ENCODE measurements at regions not wholly inside any gene's neighbourhood (a gene's known extent, or its start where the extent isn't known, plus 50 kb on each side); places are given as distances from the start of the nearest gene placed in this dataset.

DNA sequence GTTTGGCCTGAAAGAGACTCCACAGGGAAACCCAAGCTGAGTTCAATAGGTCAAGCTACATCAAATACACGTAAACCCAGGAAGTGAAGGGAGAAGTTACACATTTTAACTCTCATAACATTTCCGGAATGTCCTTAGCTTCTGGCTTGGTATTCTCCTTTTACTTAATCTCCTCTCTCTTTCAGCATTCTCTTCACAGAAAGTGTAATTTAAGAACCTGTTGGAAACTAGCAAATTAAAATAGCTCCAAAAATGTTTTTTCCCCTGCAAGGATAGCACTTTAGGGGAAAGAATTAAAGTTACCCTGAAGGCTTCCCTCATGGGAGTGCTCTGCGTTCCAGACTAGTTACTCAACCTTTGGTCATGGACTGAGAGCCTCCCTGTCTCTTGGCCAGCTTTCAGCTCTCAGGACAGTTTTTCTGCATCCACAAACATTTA is 292.7 kb upstream of the TARS1 start:
- Histone ChIP-seq H3K9me3 (no peaks in the 10 kb centered on the region), H3K27ac (peak overlapping the region in 1 of 2 donors; percentile 7), H3K4me1 (peaks cover 0 to 6% of the 10 kb centered on the region in 2 donors), H3K4me3 (no peak overlapping the region), H3K36me3 (no peaks in the 10 kb centered on the region), H3K27me3 (no peaks in the 10 kb centered on the region)
- peak; percentile 43 to 44 for DNase-seq
- intact Hi-C loops (cut with DNase I; ENCODE audit: low total_unique reads): no loop called here
- no peak for TF ChIP-seq POLR2A (IDR thresholded peaks at IDR 0.05)
- TF ChIP-seq CTCF (IDR thresholded peaks at IDR 0.05): no peak

GRCh38 chr5:33153372-33153771 is 287.4 kb upstream of the TARS1 start:
- Histone ChIP-seq H3K9me3 (no peaks in the 10 kb centered on the region), H3K36me3 (no peaks in the 10 kb centered on the region), H3K4me3 (no peak overlapping the region), H3K4me1 (peaks cover 0 to 6% of the 10 kb centered on the region in 2 donors), H3K27me3 (no peaks in the 10 kb centered on the region), H3K27ac (no peak overlapping the region)
- no peak for DNase-seq
- no peak for TF ChIP-seq CTCF (IDR thresholded peaks at IDR 0.05)
- TF ChIP-seq POLR2A (IDR thresholded peaks at IDR 0.05): no peak
- intact Hi-C loops (cut with DNase I; ENCODE audit: low total_unique reads): no loop called here

DNA sequence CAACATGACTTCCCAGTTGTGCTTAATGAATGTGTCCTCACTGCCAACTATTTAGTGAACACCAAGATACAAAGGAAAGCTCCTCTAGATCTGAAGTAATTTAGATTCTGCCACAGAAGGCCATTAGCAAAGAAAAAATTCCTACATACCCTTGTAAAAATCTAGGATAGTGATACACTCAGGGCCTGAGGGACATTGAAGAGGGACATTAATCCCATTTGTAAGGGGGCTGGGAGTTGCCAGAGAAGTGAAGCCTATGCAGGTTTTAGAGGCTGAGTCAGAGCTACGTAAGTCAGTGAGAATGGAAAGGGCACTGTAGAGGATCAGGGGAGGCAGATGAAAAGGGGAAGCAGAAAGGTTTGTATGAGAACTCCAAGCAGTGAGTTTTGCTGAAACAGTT is 286.9 kb upstream of the TARS1 start:
- H3K9me3 ChIP-seq: no peaks in the 10 kb centered on the region
- H3K4me3 ChIP-seq: no peak overlapping the region
- H3K27me3 ChIP-seq: no peaks in the 10 kb centered on the region
- no peak for DNase-seq
- TF ChIP-seq CTCF (IDR thresholded peaks at IDR 0.05) (no peak), POLR2A (IDR thresholded peaks at IDR 0.05) (no peak)
- no peak overlapping the region for H3K27ac ChIP-seq
- no peaks in the 10 kb centered on the region for H3K36me3 ChIP-seq
- H3K4me1 ChIP-seq: peaks cover 0 to 4% of the 10 kb centered on the region in 2 donors
- intact Hi-C loops (cut with DNase I; ENCODE audit: low total_unique reads): no loop called here

- TF ChIP-seq POLR2A (IDR thresholded peaks at IDR 0.05) (no peak), CTCF (IDR thresholded peaks at IDR 0.05) (no peak)
- H3K9me3 ChIP-seq: no peaks in the 10 kb centered on the region
- no peaks in the 10 kb centered on the region for H3K36me3 ChIP-seq
- no peak overlapping the region for H3K4me3 ChIP-seq
- DNase-seq: no peak
- H3K27ac ChIP-seq: no peak overlapping the region
- H3K4me1 ChIP-seq: no peaks in the 10 kb centered on the region
- no peaks in the 10 kb centered on the region for H3K27me3 ChIP-seq
- intact Hi-C loops (cut with DNase I; ENCODE audit: low total_unique reads): no loop called here
Observed at GRCh38 chr5:33160871-33161270, 279.9 kb upstream of the TARS1 start.

DNA sequence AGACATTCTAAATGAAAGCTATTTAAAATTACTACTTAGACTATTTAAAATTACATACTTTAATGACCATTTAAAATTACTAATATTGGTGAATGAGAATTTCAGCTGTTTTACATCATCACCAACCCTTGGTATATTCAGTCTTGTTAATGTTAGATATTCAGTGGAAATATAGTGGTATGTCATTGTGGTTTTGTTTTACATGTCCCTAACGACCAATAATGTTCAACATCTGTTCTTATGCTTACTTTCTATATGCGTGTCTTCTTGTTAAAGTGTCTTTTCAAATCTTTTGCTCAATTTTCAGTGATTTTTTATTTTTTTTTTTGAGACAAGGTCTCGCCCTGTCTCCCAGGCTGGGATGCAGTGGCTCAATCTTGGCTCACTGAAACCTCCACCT is 279.3 kb upstream of the TARS1 start:
- H3K27me3 ChIP-seq: no peaks in the 10 kb centered on the region
- DNase-seq: no peak
- H3K4me1 ChIP-seq: no peaks in the 10 kb centered on the region
- intact Hi-C loops (cut with DNase I; ENCODE audit: low total_unique reads): no loop called here
- H3K36me3 ChIP-seq: no peaks in the 10 kb centered on the region
- H3K27ac ChIP-seq: no peak overlapping the region
- no peak for TF ChIP-seq CTCF (IDR thresholded peaks at IDR 0.05)
- no peaks in the 10 kb centered on the region for H3K9me3 ChIP-seq
- H3K4me3 ChIP-seq: no peak overlapping the region

Measured in uterus (tissue), 3 donors.